Smooth muscle cell (in vitro differentiated cells): ENCODE measurements at regions not wholly inside any gene's neighbourhood (a gene's known extent, or its start where the extent isn't known, plus 50 kb on each side); places are given as distances from the start of the nearest gene placed in this dataset.

Experiments
- DNase-seq: peaks from one replicate; lab custom pipeline; 2025; ENCODE audit not compliant: unreplicated experiment; lab: John Stamatoyannopoulos, UW
- H2AFZ ChIP-seq: fragments of 200-600 bp; sonication (generic); 2 replicates; pipeline ENCODE4 v1.6.0; 2016; ENCODE audit warnings: antibody characterized with exemption, low read depth, mild to moderate bottlenecking
- H3F3A ChIP-seq: fragments of 200-600 bp; sonication (generic); 2 replicates; pipeline ENCODE4 v1.6.0; 2017; ENCODE audit warnings: antibody characterized with exemption, low read depth
- H3K27ac ChIP-seq: fragments of 200-600 bp; sonication (generic); 2 replicates; pipeline ENCODE4 v1.5.1; 2016; ENCODE audit warnings: low read depth, mild to moderate bottlenecking
- H3K27me3 ChIP-seq: fragments of 200-600 bp; sonication (generic); 2 replicates; pipeline ENCODE4 v1.6.1; 2016; ENCODE audit warnings: low read depth, mild to moderate bottlenecking
- H3K36me3 ChIP-seq: fragments of 200-600 bp; sonication (generic); 2 replicates; pipeline ENCODE4 v1.5.1; 2016; ENCODE audit warnings: low read depth
- H3K4me1 ChIP-seq: fragments of 200-600 bp; sonication (generic); 2 replicates; pipeline ENCODE4 v1.5.1; 2016; ENCODE audit warnings: low read depth
- H3K4me2 ChIP-seq: fragments of 200-600 bp; sonication (generic); 2 replicates; pipeline ENCODE4 v1.6.0; 2016; ENCODE audit warnings: mild to moderate bottlenecking
- H3K4me3 ChIP-seq: fragments of 200-600 bp; sonication (generic); 2 replicates; pipeline ENCODE4 v1.5.1; 2016; ENCODE audit warnings: mild to moderate bottlenecking
- H3K79me2 ChIP-seq: fragments of 200-600 bp; sonication (generic); 2 replicates; pipeline ENCODE4 v1.6.0; 2016; ENCODE audit warnings: low read depth, mild to moderate bottlenecking
- H3K9ac ChIP-seq: fragments of 200-600 bp; sonication (generic); 2 replicates; pipeline ENCODE4 v1.6.0; 2016; ENCODE audit warnings: low read depth
- H3K9me3 ChIP-seq: fragments of 200-600 bp; sonication (generic); replicated peaks from 2 replicates; pipeline ENCODE4 v1.5.1; 2016; ENCODE audit warnings: low read depth
- H4K20me1 ChIP-seq: fragments of 200-600 bp; sonication (generic); 2 replicates; pipeline ENCODE4 v1.6.0; 2016; ENCODE audit warnings: low read depth
- CTCF ChIP-seq: fragments of 200-600 bp; sonication (generic); IDR thresholded peaks from 2 replicates; pipeline ENCODE4 v1.5.1; 2017; ENCODE audit warnings: borderline replicate concordance, mild to moderate bottlenecking, antibody characterized with exemption; ENCODE audit not compliant: insufficient read depth, poor library complexity, severe bottlenecking
- WGBS: methylation state at CpG from one replicate; pipeline ENCODE4 v1.1.7; 2016; ENCODE audit warnings: low lambda C conversion rate; 5-methylcytosine and 5-hydroxymethylcytosine counted together

- no peaks in the 10 kb centered on the region for H3K79me2 ChIP-seq
- no peak overlapping the region for H3K4me3 ChIP-seq
- H3K4me1 ChIP-seq: no peaks in the 10 kb centered on the region
- no peaks in the 10 kb centered on the region for H3K36me3 ChIP-seq
- H3K27ac ChIP-seq: no peak overlapping the region
- H3K9ac ChIP-seq: no peak overlapping the region
- no peak for DNase-seq
- TF ChIP-seq CTCF: no peak
- no peak overlapping the region for H2AFZ ChIP-seq
- no peak overlapping the region for H3K4me2 ChIP-seq
- H3K27me3 ChIP-seq: no peaks in the 10 kb centered on the region
- no peaks in the 10 kb centered on the region for H3F3A ChIP-seq
- H4K20me1 ChIP-seq: no peaks in the 10 kb centered on the region
- no peaks in the 10 kb centered on the region for H3K9me3 ChIP-seq
Measured at GRCh38 chr13:85194482-85194881, 604.7 kb downstream of the SLITRK6 start.

- no peak overlapping the region for H3K27ac ChIP-seq
- H3K36me3 ChIP-seq: no peaks in the 10 kb centered on the region
- H3K4me2 ChIP-seq: no peak overlapping the region
- no peak overlapping the region for H2AFZ ChIP-seq
- H4K20me1 ChIP-seq: no peaks in the 10 kb centered on the region
- DNase-seq: no peak
- no peak overlapping the region for H3K4me3 ChIP-seq
- H3K9ac ChIP-seq: no peak overlapping the region
- no peak for TF ChIP-seq CTCF
- no peaks in the 10 kb centered on the region for H3K4me1 ChIP-seq
- 86% methylated on average over 1 of the region's 1 CpG for WGBS
- no peaks in the 10 kb centered on the region for H3K27me3 ChIP-seq
- no peaks in the 10 kb centered on the region for H3K9me3 ChIP-seq
- no peaks in the 10 kb centered on the region for H3K79me2 ChIP-seq
- no peaks in the 10 kb centered on the region for H3F3A ChIP-seq
Measured at GRCh38 chr13:85191996-85192718, 607.1 kb downstream of the SLITRK6 start.

GRCh38 chr13:85186356-85187045 lies 612.7 kb downstream of the SLITRK6 start:
- whole genome bisulfite sequencing: 88% methylated on average over 2 of the region's 2 CpGs
- H4K20me1 ChIP-seq: no peaks in the 10 kb centered on the region
- H3K9me3 ChIP-seq: no peaks in the 10 kb centered on the region
- no peaks in the 10 kb centered on the region for H3F3A ChIP-seq
- no peak overlapping the region for H3K4me3 ChIP-seq
- no peaks in the 10 kb centered on the region for H3K36me3 ChIP-seq
- H3K4me2 ChIP-seq: no peak overlapping the region
- no peak overlapping the region for H3K9ac ChIP-seq
- no peaks in the 10 kb centered on the region for H3K4me1 ChIP-seq
- H3K27me3 ChIP-seq: no peaks in the 10 kb centered on the region
- H3K79me2 ChIP-seq: no peaks in the 10 kb centered on the region
- no peak overlapping the region for H2AFZ ChIP-seq
- H3K27ac ChIP-seq: no peak overlapping the region
- DNase-seq: no peak
- no peak for TF ChIP-seq CTCF

- WGBS: 96% methylated on average over 1 of the region's 1 CpG
- Histone ChIP-seq H3K4me1 (no peaks in the 10 kb centered on the region), H2AFZ (no peak overlapping the region), H3K9me3 (no peaks in the 10 kb centered on the region), H4K20me1 (no peaks in the 10 kb centered on the region), H3K79me2 (no peaks in the 10 kb centered on the region), H3K27me3 (no peaks in the 10 kb centered on the region), H3K9ac (no peak overlapping the region), H3K36me3 (no peaks in the 10 kb centered on the region), H3K4me2 (no peak overlapping the region), H3K4me3 (no peak overlapping the region), H3K27ac (no peak overlapping the region), H3F3A (no peaks in the 10 kb centered on the region)
- DNase-seq: no peak
- TF ChIP-seq CTCF: no peak
Measured at GRCh38 chr13:85174291-85174690, 624.9 kb downstream of the SLITRK6 start.
